Left kidney (tissue), 1 donor: ENCODE measurements at regions not wholly inside any gene's neighbourhood (a gene's known extent, or its start where the extent isn't known, plus 50 kb on each side); places are given as distances from the start of the nearest gene placed in this dataset.
"Not testable (repeated sequence)": the region's sequence is repeated elsewhere in the genome, so short reads cannot be mapped to it uniquely, and the experiment has no call there.

Source experiments
- DNase-seq: peaks from one replicate; pipeline ENCODE4 v3.0.0-alpha.2; 2013

- DNase-seq = no peak
These were observed 100.0 kb upstream of the PIK3R1 start for GRCh38 chr5:68115584-68115983.

GRCh38 chr5:68114378-68115040 lies 101.0 kb upstream of the PIK3R1 start:
- DNase-seq = no peak

GRCh38 chr5:68112658-68113057 lies 102.9 kb upstream of the PIK3R1 start:
- DNase-seq = no peak

GRCh38 chr5:68110894-68111293 lies 104.7 kb upstream of the PIK3R1 start:
- DNase-seq = no peak

- no peak for DNase-seq
These were observed 105.3 kb upstream of the PIK3R1 start for GRCh38 chr5:68110264-68110663.

- not testable (repeated sequence) for DNase-seq
These were observed 111.3 kb upstream of the PIK3R1 start for GRCh38 chr5:68104217-68104616.

GRCh38 chr5:68103297-68103696 lies 112.3 kb upstream of the PIK3R1 start:
- not testable (repeated sequence) for DNase-seq

GRCh38 chr5:68099327-68099726 lies 116.2 kb upstream of the PIK3R1 start:
- DNase-seq = no peak

- DNase-seq = no peak
These were observed 121.9 kb upstream of the PIK3R1 start for GRCh38 chr5:68093455-68094159.

- no peak for DNase-seq
These were observed 127.3 kb upstream of the PIK3R1 start for GRCh38 chr5:68088302-68088701.

- no peak for DNase-seq
These were observed 127.7 kb upstream of the PIK3R1 start for GRCh38 chr5:68087866-68088265.

- no peak for DNase-seq
These were observed 128.7 kb upstream of the PIK3R1 start for GRCh38 chr5:68086857-68087256.

- DNase-seq = no peak
These were observed 129.1 kb upstream of the PIK3R1 start for GRCh38 chr5:68086439-68086838.

GRCh38 chr5:68084396-68084795 lies 131.2 kb upstream of the PIK3R1 start:
- DNase-seq = no peak

GRCh38 chr5:68080282-68081050 lies 135.1 kb upstream of the PIK3R1 start:
- DNase-seq = no peak

- no peak for DNase-seq
These were observed 138.1 kb upstream of the PIK3R1 start for GRCh38 chr5:68077349-68077894.

- DNase-seq = no peak
These were observed 140.9 kb upstream of the PIK3R1 start for GRCh38 chr5:68074633-68075032.

- no peak for DNase-seq
These were observed 141.4 kb upstream of the PIK3R1 start for GRCh38 chr5:68074048-68074632.

- peak; percentile 35 for DNase-seq
These were observed 143.8 kb upstream of the PIK3R1 start for GRCh38 chr5:68071736-68072135.

- no peak for DNase-seq
These were observed 144.3 kb upstream of the PIK3R1 start for GRCh38 chr5:68071282-68071632.

- no peak for DNase-seq
These were observed 144.8 kb upstream of the PIK3R1 start for GRCh38 chr5:68070591-68071281.
